OCI-LY3 (cell line): ENCODE measurements at regions not wholly inside any gene's neighbourhood (a gene's known extent, or its start where the extent isn't known, plus 50 kb on each side); places are given as distances from the start of the nearest gene placed in this dataset.

Experiments
- H2AFZ ChIP-seq: fragments of 200-600, 300-600 bp; shearing (Covaris generic); 2 replicates; pipeline ENCODE4 v1.6.0; 2014; ENCODE audit warnings: antibody characterized with exemption, low read depth, low read length
- H3K27ac ChIP-seq: fragments of 200-600, 300-600 bp; sonication (generic); 2 replicates; pipeline ENCODE4 v1.5.1; 2014; ENCODE audit warnings: mild to moderate bottlenecking, low read length, moderate library complexity, mixed read lengths
- H3K27me3 ChIP-seq: fragments of 200-600, 300-600 bp; sonication (generic); 2 replicates; pipeline ENCODE4 v1.6.1; 2014; ENCODE audit warnings: low read depth, low read length, mixed read lengths
- H3K36me3 ChIP-seq: fragments of 200-600, 300-600 bp; sonication (generic); replicated peaks from 2 replicates; pipeline ENCODE3; 2014; ENCODE audit warnings: low read depth, low read length, mixed read lengths
- H3K4me1 ChIP-seq: fragments of 300-600, 200-600 bp; sonication (generic); 2 replicates; pipeline ENCODE4 v1.6.1; 2014; ENCODE audit warnings: low read length, mixed read lengths
- H3K4me2 ChIP-seq: fragments of 200-600, 300-600 bp; sonication (generic); 2 replicates; pipeline ENCODE4 v1.6.1; 2014; ENCODE audit warnings: low read length, mixed read lengths
- H3K4me3 ChIP-seq: fragments of 300-600, 200-600 bp; sonication (generic); 2 replicates; pipeline ENCODE4 v1.5.1; 2014; ENCODE audit warnings: antibody characterized with exemption, mild to moderate bottlenecking, low read length, moderate library complexity
- H3K79me2 ChIP-seq: fragments of 300-600, 200-600 bp; shearing (Covaris generic); 2 replicates; pipeline ENCODE4 v1.6.1; 2014; ENCODE audit warnings: mild to moderate bottlenecking, low read length, mixed read lengths
- H3K9ac ChIP-seq: fragments of 300-600, 200-600 bp; shearing (Covaris generic); 2 replicates; pipeline ENCODE4 v1.6.0; 2014; ENCODE audit warnings: mild to moderate bottlenecking, low read length, moderate library complexity
- H3K9me3 ChIP-seq: fragments of 200-600, 300-600 bp; shearing (Covaris generic); 2 replicates; pipeline ENCODE4 v1.6.1; 2014; ENCODE audit warnings: low read length, mixed read lengths; ENCODE audit not compliant: insufficient read depth
- H4K20me1 ChIP-seq: fragments of 200-600, 300-600 bp; sonication (generic); 2 replicates; pipeline ENCODE4 v1.6.1; 2016; ENCODE audit warnings: low read length, mixed read lengths; ENCODE audit not compliant: insufficient read depth
- EZH2phosphoT487 ChIP-seq: fragments of 200-600 bp; shearing (Covaris generic); IDR thresholded peaks from 2 replicates; pipeline ENCODE4 v1.6.1; 2018; ENCODE audit warnings: antibody characterized with exemption, mixed run types, low read depth
- TF ChIP-seq, protein P1 (sequence below): fragments of 200-600, 300-600 bp; sonication (generic); IDR thresholded peaks from 2 replicates; pipeline ENCODE4 v1.5.1; 2014; ENCODE audit warnings: antibody characterized with exemption, low read length, low read depth

DNA sequence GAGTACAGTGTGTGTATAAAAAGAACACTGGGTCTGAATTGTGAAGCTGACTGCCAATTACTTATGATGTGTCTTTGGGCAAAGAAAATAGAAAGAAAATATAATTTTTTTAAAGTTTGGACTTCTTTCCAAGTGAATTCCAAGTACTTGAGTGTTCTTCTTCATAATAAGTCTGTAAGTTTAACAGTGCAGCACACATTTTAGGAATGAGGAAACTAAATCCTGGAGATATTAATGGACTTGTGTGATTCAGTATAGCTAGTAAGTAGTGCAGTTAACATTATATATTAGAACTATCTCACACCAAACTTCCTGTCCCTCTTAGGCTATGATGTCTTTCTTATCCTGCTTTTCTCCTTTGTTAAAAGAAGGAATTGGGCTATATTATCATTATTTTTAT, 1953.8 kb downstream of the MAT2B start:
- Histone ChIP-seq H3K27me3 (no peaks in the 10 kb centered on the region), H4K20me1 (no peaks in the 10 kb centered on the region), H3K9ac (no peak overlapping the region), H3K27ac (no peak overlapping the region), H3K9me3 (no peaks in the 10 kb centered on the region), H3K4me2 (no peak overlapping the region), H2AFZ (no peak overlapping the region), H3K4me3 (no peak overlapping the region), H3K36me3 (no peaks in the 10 kb centered on the region), H3K4me1 (no peaks in the 10 kb centered on the region), H3K79me2 (no peaks in the 10 kb centered on the region)
- TF ChIP-seq, protein P1, sequence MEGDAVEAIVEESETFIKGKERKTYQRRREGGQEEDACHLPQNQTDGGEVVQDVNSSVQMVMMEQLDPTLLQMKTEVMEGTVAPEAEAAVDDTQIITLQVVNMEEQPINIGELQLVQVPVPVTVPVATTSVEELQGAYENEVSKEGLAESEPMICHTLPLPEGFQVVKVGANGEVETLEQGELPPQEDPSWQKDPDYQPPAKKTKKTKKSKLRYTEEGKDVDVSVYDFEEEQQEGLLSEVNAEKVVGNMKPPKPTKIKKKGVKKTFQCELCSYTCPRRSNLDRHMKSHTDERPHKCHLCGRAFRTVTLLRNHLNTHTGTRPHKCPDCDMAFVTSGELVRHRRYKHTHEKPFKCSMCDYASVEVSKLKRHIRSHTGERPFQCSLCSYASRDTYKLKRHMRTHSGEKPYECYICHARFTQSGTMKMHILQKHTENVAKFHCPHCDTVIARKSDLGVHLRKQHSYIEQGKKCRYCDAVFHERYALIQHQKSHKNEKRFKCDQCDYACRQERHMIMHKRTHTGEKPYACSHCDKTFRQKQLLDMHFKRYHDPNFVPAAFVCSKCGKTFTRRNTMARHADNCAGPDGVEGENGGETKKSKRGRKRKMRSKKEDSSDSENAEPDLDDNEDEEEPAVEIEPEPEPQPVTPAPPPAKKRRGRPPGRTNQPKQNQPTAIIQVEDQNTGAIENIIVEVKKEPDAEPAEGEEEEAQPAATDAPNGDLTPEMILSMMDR = no peak
- no peak for TF ChIP-seq EZH2phosphoT487

DNA sequence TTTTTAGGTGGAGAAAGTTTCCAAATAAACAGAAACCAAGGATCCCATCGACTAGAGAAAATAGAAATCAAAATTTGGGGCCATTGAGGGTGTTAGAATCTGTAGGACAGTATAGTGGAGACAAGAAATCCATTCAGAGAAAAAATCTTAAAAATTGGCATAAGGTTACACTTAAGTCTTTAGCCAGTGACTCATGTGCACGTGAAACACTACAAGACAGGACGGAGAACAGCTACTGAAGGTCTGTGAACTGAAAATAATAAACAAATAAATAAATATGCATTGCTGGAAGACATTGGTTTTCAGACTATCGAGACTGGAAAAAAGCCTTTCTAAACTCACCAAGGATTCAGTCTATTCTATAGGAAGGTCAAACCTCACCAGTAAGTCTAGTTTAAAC, 1955.5 kb downstream of the MAT2B start:
- Histone ChIP-seq H3K27me3 (no peaks in the 10 kb centered on the region), H3K9ac (no peak overlapping the region), H3K79me2 (no peaks in the 10 kb centered on the region), H3K4me1 (no peaks in the 10 kb centered on the region), H3K9me3 (no peaks in the 10 kb centered on the region), H3K36me3 (no peaks in the 10 kb centered on the region), H3K27ac (no peak overlapping the region), H3K4me2 (no peak overlapping the region), H2AFZ (no peak overlapping the region), H3K4me3 (no peak overlapping the region), H4K20me1 (no peaks in the 10 kb centered on the region)
- no peak for TF ChIP-seq EZH2phosphoT487
- TF ChIP-seq, protein P1 = no peak

DNA sequence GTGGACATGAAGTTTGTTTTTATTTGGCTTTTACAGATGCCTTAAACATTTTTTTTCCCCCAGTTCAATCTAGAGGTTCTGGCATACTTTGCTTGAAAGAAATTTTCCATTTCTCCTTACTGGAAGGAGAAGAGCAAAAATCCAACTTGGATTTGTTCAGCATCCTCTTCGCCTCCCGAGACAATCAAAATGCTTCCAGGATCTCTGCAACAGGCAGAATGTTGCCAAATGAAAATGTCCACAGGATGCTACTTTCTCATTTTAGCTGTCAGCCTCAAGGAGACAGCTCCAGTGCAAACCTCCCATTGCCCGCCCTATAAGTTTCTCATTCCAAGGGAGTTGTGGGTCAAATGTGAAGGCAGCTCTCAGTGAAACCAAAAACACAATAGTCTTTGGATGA, 1972.1 kb downstream of the MAT2B start:
- H4K20me1 ChIP-seq = no peaks in the 10 kb centered on the region
- H3K4me2 ChIP-seq = no peak overlapping the region
- H2AFZ ChIP-seq = no peak overlapping the region
- no peak overlapping the region for H3K27ac ChIP-seq
- H3K79me2 ChIP-seq = no peaks in the 10 kb centered on the region
- H3K9ac ChIP-seq = no peak overlapping the region
- H3K9me3 ChIP-seq = no peaks in the 10 kb centered on the region
- H3K27me3 ChIP-seq = no peaks in the 10 kb centered on the region
- TF ChIP-seq EZH2phosphoT487 = no peak
- TF ChIP-seq, protein P1 = no peak
- no peak overlapping the region for H3K4me3 ChIP-seq
- no peaks in the 10 kb centered on the region for H3K36me3 ChIP-seq
- no peaks in the 10 kb centered on the region for H3K4me1 ChIP-seq

DNA sequence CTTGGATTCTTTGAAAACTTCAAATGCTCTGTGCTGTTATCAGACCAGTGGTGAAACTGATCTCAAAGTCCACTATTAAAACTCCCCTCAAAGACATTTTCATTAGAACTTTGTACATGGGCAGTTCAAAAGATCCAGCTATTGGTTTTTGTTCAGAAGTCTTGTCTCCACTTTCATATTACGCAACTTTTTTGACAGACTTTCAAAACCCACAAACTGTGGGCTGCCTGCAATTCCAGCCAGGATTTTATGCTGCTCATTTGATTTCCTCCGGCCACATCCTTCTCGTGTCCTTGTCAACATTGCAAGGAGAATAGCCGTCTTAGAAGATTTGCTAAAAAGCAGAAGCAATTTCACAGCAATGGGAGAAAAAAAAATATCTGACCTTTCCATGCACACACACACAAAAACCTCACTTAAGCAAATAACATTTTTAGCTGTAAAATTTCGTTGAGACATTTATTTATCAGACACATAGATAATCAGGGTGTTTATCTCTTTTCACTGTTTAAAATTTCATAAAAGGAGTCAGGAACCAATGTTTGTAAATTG, 1990.5 kb downstream of the MAT2B start:
- Histone ChIP-seq H4K20me1 (no peaks in the 10 kb centered on the region), H3K27ac (no peak overlapping the region), H3K27me3 (no peaks in the 10 kb centered on the region), H3K36me3 (no peaks in the 10 kb centered on the region), H2AFZ (no peak overlapping the region), H3K4me3 (no peak overlapping the region), H3K4me1 (no peaks in the 10 kb centered on the region), H3K9me3 (no peaks in the 10 kb centered on the region), H3K79me2 (no peaks in the 10 kb centered on the region), H3K4me2 (no peak overlapping the region), H3K9ac (no peak overlapping the region)
- TF ChIP-seq, protein P1 = no peak
- no peak for TF ChIP-seq EZH2phosphoT487
